HL-60 (cell line): ENCODE measurements at regions not wholly inside any gene's neighbourhood (a gene's known extent, or its start where the extent isn't known, plus 50 kb on each side); places are given as distances from the start of the nearest gene placed in this dataset.

Experiments used
- DNase-seq, 2 experiments: peaks; one replicate each; pipeline ENCODE4 v3.0.0-alpha.2; 2010 to 2020; ENCODE audit warnings: low read depth in 1 of 2, low spot score in 1 of 2
- H3K27ac ChIP-seq: fragments of 250-450 bp; sonication (Bioruptor Pico); replicated peaks from 2 replicates; pipeline ENCODE4 v1.5.1; 2020; ENCODE audit warnings: mild to moderate bottlenecking, moderate library complexity
- H3K27me3 ChIP-seq: fragments of 250-450 bp; sonication (Bioruptor Pico); 2 replicates; pipeline ENCODE4 v1.5.1; 2021; ENCODE audit warnings: mild to moderate bottlenecking, moderate library complexity; ENCODE audit not compliant: insufficient read depth, poor library complexity, severe bottlenecking
- H3K4me3 ChIP-seq: replicated peaks from 2 replicates; pipeline ENCODE4 v1.5.1; 2011; ENCODE audit warnings: mild to moderate bottlenecking, control low read depth, low read length; ENCODE audit not compliant: insufficient read depth
- GABPA ChIP-seq: IDR thresholded peaks from 2 replicates; pipeline ENCODE4 v1.6.1; 2012; ENCODE audit warnings: low read depth
- POLR2AphosphoS5 ChIP-seq: IDR thresholded peaks from 2 replicates; pipeline ENCODE4 v1.6.1; 2012; ENCODE audit warnings: low read depth
- SPI1 ChIP-seq: IDR thresholded peaks from 2 replicates; pipeline ENCODE4 v1.6.1; 2012; ENCODE audit warnings: low read depth, mild to moderate bottlenecking, borderline replicate concordance
- TF ChIP-seq, protein P1 (sequence below): IDR thresholded peaks from 2 replicates; pipeline ENCODE4 v1.6.1; 2012; ENCODE audit warnings: low read depth; ENCODE audit not compliant: insufficient replicate concordance
- TF ChIP-seq, protein P2 (sequence below): IDR thresholded peaks from one replicate; pipeline ENCODE4 v1.5.1; 2011; ENCODE audit warnings: low read length, control low read depth, inconsistent platforms; ENCODE audit not compliant: insufficient read depth

DNA sequence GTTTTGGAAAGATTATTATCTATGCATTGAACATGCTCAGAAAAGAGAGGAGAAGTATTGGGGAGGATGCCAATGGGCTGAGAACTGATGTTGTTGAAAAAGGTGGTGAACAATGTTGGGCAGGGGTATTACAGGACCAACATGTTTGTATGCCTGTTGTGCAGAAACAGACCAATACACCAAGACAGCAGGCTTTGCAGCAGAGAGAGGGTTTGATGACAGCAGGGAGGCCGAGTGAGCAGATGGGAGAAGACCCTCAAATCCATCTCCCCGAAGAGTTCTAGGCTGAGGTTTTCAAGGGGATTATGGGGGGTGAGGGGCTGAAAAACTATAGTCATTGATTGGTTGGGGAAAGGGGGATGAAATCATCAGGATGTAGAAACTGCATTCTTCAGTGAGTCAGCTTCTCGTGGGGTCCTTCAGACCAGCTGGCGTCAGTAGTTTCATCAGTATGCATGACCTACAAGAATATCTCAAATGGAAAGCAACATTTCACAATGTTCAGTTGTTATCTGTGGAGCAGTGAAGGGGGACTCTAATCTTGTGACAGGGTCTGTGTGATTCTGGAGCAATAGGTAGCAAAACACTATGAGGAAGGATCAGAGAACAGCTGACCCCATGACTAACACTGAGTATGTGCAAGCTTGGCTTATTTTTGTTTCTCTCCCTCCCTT lies 167.8 kb downstream of the BAMBI start:
- no peak for DNase-seq
- Histone ChIP-seq H3K27ac (no peak overlapping the region), H3K27me3 (no peaks in the 10 kb centered on the region), H3K4me3 (no peak overlapping the region)
- TF ChIP-seq POLR2AphosphoS5 (no peak), GABPA (no peak), SPI1 (no peak)
- TF ChIP-seq, protein P1, sequence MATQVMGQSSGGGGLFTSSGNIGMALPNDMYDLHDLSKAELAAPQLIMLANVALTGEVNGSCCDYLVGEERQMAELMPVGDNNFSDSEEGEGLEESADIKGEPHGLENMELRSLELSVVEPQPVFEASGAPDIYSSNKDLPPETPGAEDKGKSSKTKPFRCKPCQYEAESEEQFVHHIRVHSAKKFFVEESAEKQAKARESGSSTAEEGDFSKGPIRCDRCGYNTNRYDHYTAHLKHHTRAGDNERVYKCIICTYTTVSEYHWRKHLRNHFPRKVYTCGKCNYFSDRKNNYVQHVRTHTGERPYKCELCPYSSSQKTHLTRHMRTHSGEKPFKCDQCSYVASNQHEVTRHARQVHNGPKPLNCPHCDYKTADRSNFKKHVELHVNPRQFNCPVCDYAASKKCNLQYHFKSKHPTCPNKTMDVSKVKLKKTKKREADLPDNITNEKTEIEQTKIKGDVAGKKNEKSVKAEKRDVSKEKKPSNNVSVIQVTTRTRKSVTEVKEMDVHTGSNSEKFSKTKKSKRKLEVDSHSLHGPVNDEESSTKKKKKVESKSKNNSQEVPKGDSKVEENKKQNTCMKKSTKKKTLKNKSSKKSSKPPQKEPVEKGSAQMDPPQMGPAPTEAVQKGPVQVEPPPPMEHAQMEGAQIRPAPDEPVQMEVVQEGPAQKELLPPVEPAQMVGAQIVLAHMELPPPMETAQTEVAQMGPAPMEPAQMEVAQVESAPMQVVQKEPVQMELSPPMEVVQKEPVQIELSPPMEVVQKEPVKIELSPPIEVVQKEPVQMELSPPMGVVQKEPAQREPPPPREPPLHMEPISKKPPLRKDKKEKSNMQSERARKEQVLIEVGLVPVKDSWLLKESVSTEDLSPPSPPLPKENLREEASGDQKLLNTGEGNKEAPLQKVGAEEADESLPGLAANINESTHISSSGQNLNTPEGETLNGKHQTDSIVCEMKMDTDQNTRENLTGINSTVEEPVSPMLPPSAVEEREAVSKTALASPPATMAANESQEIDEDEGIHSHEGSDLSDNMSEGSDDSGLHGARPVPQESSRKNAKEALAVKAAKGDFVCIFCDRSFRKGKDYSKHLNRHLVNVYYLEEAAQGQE, result no peak
- TF ChIP-seq, protein P2, sequence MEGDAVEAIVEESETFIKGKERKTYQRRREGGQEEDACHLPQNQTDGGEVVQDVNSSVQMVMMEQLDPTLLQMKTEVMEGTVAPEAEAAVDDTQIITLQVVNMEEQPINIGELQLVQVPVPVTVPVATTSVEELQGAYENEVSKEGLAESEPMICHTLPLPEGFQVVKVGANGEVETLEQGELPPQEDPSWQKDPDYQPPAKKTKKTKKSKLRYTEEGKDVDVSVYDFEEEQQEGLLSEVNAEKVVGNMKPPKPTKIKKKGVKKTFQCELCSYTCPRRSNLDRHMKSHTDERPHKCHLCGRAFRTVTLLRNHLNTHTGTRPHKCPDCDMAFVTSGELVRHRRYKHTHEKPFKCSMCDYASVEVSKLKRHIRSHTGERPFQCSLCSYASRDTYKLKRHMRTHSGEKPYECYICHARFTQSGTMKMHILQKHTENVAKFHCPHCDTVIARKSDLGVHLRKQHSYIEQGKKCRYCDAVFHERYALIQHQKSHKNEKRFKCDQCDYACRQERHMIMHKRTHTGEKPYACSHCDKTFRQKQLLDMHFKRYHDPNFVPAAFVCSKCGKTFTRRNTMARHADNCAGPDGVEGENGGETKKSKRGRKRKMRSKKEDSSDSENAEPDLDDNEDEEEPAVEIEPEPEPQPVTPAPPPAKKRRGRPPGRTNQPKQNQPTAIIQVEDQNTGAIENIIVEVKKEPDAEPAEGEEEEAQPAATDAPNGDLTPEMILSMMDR, result no peak

DNA sequence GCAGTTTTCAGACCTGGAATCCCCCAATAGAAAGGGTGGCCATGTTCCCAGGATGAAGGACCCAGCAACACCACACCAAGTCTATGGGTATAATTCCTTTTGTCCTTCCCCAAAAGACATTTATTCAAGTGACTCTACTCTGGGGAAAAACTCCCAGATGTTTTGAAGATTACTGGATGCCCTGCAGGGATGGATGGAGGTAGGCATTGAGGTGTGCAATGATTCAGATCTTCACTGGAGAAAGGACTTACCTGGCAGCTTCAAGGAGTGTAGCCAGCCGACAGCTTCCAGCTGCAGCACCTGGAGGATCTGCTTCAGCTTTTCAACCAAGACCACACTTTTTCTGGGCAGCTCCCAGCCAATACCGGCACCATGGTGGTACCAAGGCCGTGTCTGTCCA lies 172.0 kb downstream of the BAMBI start:
- TF ChIP-seq SPI1, result no peak
- no peak for TF ChIP-seq POLR2AphosphoS5
- TF ChIP-seq, protein P1, result no peak
- TF ChIP-seq, protein P2, result no peak
- TF ChIP-seq GABPA, result no peak
- no peak overlapping the region for H3K27ac ChIP-seq
- DNase-seq, result no peak
- no peak overlapping the region for H3K4me3 ChIP-seq
- H3K27me3 ChIP-seq, result no peaks in the 10 kb centered on the region

DNA sequence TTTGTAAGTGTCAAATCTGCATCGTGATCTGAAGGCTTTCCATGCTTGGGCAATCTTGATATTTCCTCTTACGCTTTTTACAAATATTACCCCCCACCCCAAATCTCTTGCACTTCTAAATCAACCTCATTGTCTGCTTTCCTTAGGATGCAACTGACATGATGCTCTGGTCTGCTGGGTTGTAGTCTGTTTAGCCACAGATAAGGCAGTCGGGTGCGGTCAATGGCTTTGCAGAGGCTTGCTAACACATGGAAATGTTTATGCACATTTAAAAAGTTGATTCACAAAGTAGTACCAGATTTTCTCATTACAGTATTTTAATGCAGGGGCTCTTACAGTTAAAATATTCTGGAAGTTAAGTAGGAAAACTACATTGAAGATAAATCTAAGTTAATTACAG lies 172.5 kb downstream of the BAMBI start:
- Histone ChIP-seq H3K4me3 (no peak overlapping the region), H3K27me3 (no peaks in the 10 kb centered on the region), H3K27ac (no peak overlapping the region)
- DNase-seq, result no peak
- TF ChIP-seq, protein P2, result no peak
- TF ChIP-seq GABPA (no peak), POLR2AphosphoS5 (no peak), SPI1 (no peak)
- TF ChIP-seq, protein P1, result no peak
